H1 (cell line): ENCODE measurements at regions not wholly inside any gene's neighbourhood (a gene's known extent, or its start where the extent isn't known, plus 50 kb on each side); places are given as distances from the start of the nearest gene placed in this dataset.

ENCODE experiments used
- CTCF ChIA-PET: fragments of 300-600 bp; sonication (Branson Sonifier 250); formaldehyde crosslinking; loops from one replicate; lab custom pipeline; 2021; ENCODE audit not compliant: partially characterized antibody; lab: Charles Lee
- POLR2A ChIA-PET: fragments of 300-600 bp; sonication (Branson Sonifier 250); formaldehyde crosslinking; loops from one replicate; lab custom pipeline; 2021; ENCODE audit warnings: inconsistent platforms; ENCODE audit not compliant: partially characterized antibody; lab: Charles Lee
- DNase-seq, 2 experiments: peaks; one replicate each; pipeline versions ENCODE4 v3.0.0 to v3.0.0-alpha.2; 2010 to 2022; ENCODE audit warnings: low spot score in 2 of 2, low read depth in 1 of 2, mixed read lengths in 1 of 2
- FAIRE-seq: peaks from 2 replicates; lab custom pipeline; 2011; peaks lifted over from hg19 to GRCh38; lab: Jason Lieb, UNC
- H2AFZ ChIP-seq: 2 replicates; pipeline ENCODE4 v1.8.1; 2012; ENCODE audit warnings: low read length, inconsistent platforms
- H2AK5ac ChIP-seq: 2 replicates; pipeline ENCODE4 v1.6.1; 2013; ENCODE audit warnings: low read depth, low read length
- H2BK120ac ChIP-seq: replicated peaks from 2 replicates; pipeline ENCODE3; 2013; ENCODE audit warnings: low read depth, low read length, inconsistent platforms
- H2BK12ac ChIP-seq: 2 replicates; pipeline ENCODE4 v1.6.1; 2013; ENCODE audit warnings: low read depth, low read length
- H2BK15ac ChIP-seq: 2 replicates; pipeline ENCODE4 v1.6.1; 2013; ENCODE audit warnings: low read length
- H2BK20ac ChIP-seq: 2 replicates; pipeline ENCODE4 v1.6.1; 2013; ENCODE audit warnings: low read length
- H2BK5ac ChIP-seq: 2 replicates; pipeline ENCODE4 v1.6.1; 2013; ENCODE audit warnings: low read depth, low read length
- H3K14ac ChIP-seq: 2 replicates; pipeline ENCODE4 v1.6.1; 2013; ENCODE audit warnings: inconsistent platforms; ENCODE audit not compliant: insufficient read length
- H3K18ac ChIP-seq: 2 replicates; pipeline ENCODE4 v1.6.1; 2013; ENCODE audit warnings: low read length; ENCODE audit errors: extremely low read depth
- H3K23ac ChIP-seq: 2 replicates; pipeline ENCODE4 v1.6.1; 2013; ENCODE audit warnings: inconsistent platforms; ENCODE audit not compliant: insufficient read length
- H3K23me2 ChIP-seq: 2 replicates; pipeline ENCODE4 v1.6.1; 2013; ENCODE audit warnings: low read depth, low read length
- H3K27ac ChIP-seq: 2 replicates; pipeline ENCODE4 v1.6.1; 2011; ENCODE audit warnings: low read depth, low read length, inconsistent platforms
- H3K27me3 ChIP-seq, 4 experiments: replicated peaks in 1 of 4; 1 replicate in 1 of 4; 2 replicates in 3 of 4; pipeline versions ENCODE4 v1.6.1 to v1.8.1; 2011 to 2013; ENCODE audit warnings: low read length in 3 of 4, mild to moderate bottlenecking in 3 of 4, inconsistent platforms in 2 of 4, mixed read lengths in 2 of 4, moderate library complexity in 1 of 4; ENCODE audit not compliant: control insufficient read depth in 3 of 4, insufficient read depth in 3 of 4; ENCODE audit errors: extremely low read depth in 1 of 4
- H3K36me3 ChIP-seq, 4 experiments: 2 replicates each; pipeline versions ENCODE4 v1.6.1 to v1.8.1; 2011 to 2013; ENCODE audit warnings: mild to moderate bottlenecking in 4 of 4, low read length in 3 of 4, moderate library complexity in 2 of 4, control low read depth in 1 of 4, inconsistent platforms in 1 of 4; ENCODE audit not compliant: insufficient read depth in 4 of 4, control insufficient read depth in 2 of 4
- H3K4ac ChIP-seq: replicated peaks from 2 replicates; pipeline ENCODE3; 2013; ENCODE audit warnings: low read length, low read depth, mixed read lengths, inconsistent platforms; ENCODE audit not compliant: insufficient read length
- H3K4me1 ChIP-seq, 4 experiments: replicated peaks in 1 of 4; 1 replicate in 1 of 4; 2 replicates in 3 of 4; pipeline versions ENCODE4 v1.6.1 to v1.8.1; 2011 to 2013; ENCODE audit warnings: low read length in 3 of 4, inconsistent platforms in 2 of 4, mixed read lengths in 1 of 4; ENCODE audit not compliant: insufficient read depth in 4 of 4, control insufficient read depth in 3 of 4
- H3K4me2 ChIP-seq, 2 experiments: 2 replicates each; pipeline versions ENCODE4 v1.6.1 to v1.8.1; 2011 to 2013; ENCODE audit warnings: low read depth in 2 of 2, low read length in 2 of 2, control low read depth in 1 of 2, inconsistent platforms in 1 of 2, mild to moderate bottlenecking in 1 of 2; ENCODE audit not compliant: insufficient read depth in 1 of 2
- H3K4me3 ChIP-seq, 4 experiments: fragments of 200-600, 300-600 bp in 1 of 4; sonication (generic), shearing (Covaris generic), sonication (Bioruptor Twin) in 1 of 4; 2 replicates each; pipeline versions ENCODE4 v1.5.1 to v1.8.1; 2011 to 2016; ENCODE audit warnings: low read length in 4 of 4, low read depth in 3 of 4, control low read depth in 2 of 4, inconsistent platforms in 2 of 4, mild to moderate bottlenecking in 2 of 4, mixed read lengths in 1 of 4, moderate library complexity in 1 of 4; ENCODE audit not compliant: insufficient read depth in 2 of 4; ENCODE audit errors: extremely low read depth in 1 of 4
- H3K56ac ChIP-seq: replicated peaks from 2 replicates; pipeline ENCODE3; 2013; ENCODE audit warnings: low read depth, mild to moderate bottlenecking, mixed read lengths, low read length, inconsistent platforms; ENCODE audit not compliant: insufficient read length
- H3K79me1 ChIP-seq: 2 replicates; pipeline ENCODE4 v1.6.1; 2013; ENCODE audit warnings: low read depth, low read length, control low read depth
- H3K79me2 ChIP-seq, 2 experiments: 2 replicates each; pipeline versions ENCODE4 v1.6.1 to v1.8.1; 2012 to 2013; ENCODE audit warnings: low read length in 2 of 2, mild to moderate bottlenecking in 2 of 2, inconsistent platforms in 1 of 2; ENCODE audit not compliant: insufficient read depth in 2 of 2, control insufficient read depth in 1 of 2
- H3K9ac ChIP-seq, 4 experiments: replicated peaks in 1 of 4; 1 replicate in 1 of 4; 2 replicates in 3 of 4; pipeline versions ENCODE4 v1.6.1 to v1.8.1; 2011 to 2013; ENCODE audit warnings: low read depth in 3 of 4, low read length in 3 of 4, control low read depth in 2 of 4, mild to moderate bottlenecking in 2 of 4, moderate library complexity in 2 of 4, inconsistent platforms in 1 of 4; ENCODE audit errors: extremely low read depth in 1 of 4
- H3K9me3 ChIP-seq, 2 experiments: 2 replicates each; pipeline versions ENCODE4 v1.6.1 to v1.8.1; 2012 to 2013; ENCODE audit warnings: mild to moderate bottlenecking in 2 of 2, moderate library complexity in 2 of 2, control low read depth in 1 of 2, inconsistent platforms in 1 of 2, low read depth in 1 of 2, low read length in 1 of 2, mixed read lengths in 1 of 2; ENCODE audit not compliant: insufficient read depth in 2 of 2
- H4K20me1 ChIP-seq, 2 experiments: replicated peaks in 1 of 2; 2 replicates each; pipeline versions ENCODE3 to v1.8.1; 2011 to 2013; ENCODE audit warnings: inconsistent platforms in 2 of 2, low read length in 2 of 2, mild to moderate bottlenecking in 1 of 2; ENCODE audit not compliant: insufficient read depth in 2 of 2, control insufficient read depth in 1 of 2
- H4K5ac ChIP-seq: 2 replicates; pipeline ENCODE4 v1.6.1; 2013; ENCODE audit warnings: low read length, low read depth, mixed read lengths, inconsistent platforms; ENCODE audit not compliant: insufficient read length
- H4K8ac ChIP-seq: 2 replicates; pipeline ENCODE4 v1.8.0; 2013; ENCODE audit warnings: mild to moderate bottlenecking, moderate library complexity, low read length, inconsistent platforms; ENCODE audit not compliant: insufficient read depth; ENCODE audit errors: extremely low read depth
- H4K91ac ChIP-seq: replicated peaks from 2 replicates; pipeline ENCODE3; 2013; ENCODE audit warnings: low read length, mixed read lengths, inconsistent platforms; ENCODE audit not compliant: insufficient read length
- ASH2L ChIP-seq: fragments of 200-600, 300-600 bp; sonication (generic); IDR thresholded peaks from one replicate; pipeline ENCODE4 v1.7.1; 2017; ENCODE audit warnings: low read length
- CBX5 ChIP-seq: fragments of 300-800, 300-1000 bp; sonication (generic); IDR thresholded peaks from 2 replicates; pipeline ENCODE4 v1.7.1; 2016; ENCODE audit warnings: antibody characterized with exemption, low read length, low read depth
- CHD1 ChIP-seq: IDR thresholded peaks from 2 replicates; pipeline ENCODE4 v1.6.1; 2012; ENCODE audit warnings: low read depth, low read length, improper control_type of control experiment
- EGR1 ChIP-seq: IDR thresholded peaks from 2 replicates; pipeline ENCODE4 v1.6.1; 2011; ENCODE audit warnings: low read depth, low read length, borderline replicate concordance
- KDM5A ChIP-seq: fragments of 200-600 bp; IDR thresholded peaks from 2 replicates; pipeline ENCODE4 v1.7.1; 2012; ENCODE audit warnings: mild to moderate bottlenecking, low read length, inconsistent platforms, mixed read lengths
- RBBP5 ChIP-seq: IDR thresholded peaks from 2 replicates; pipeline ENCODE4 v1.7.1; 2012; ENCODE audit warnings: low read depth, mild to moderate bottlenecking, inconsistent platforms, low read length, moderate library complexity, borderline replicate concordance
- TBP ChIP-seq: IDR thresholded peaks from 2 replicates; pipeline ENCODE4 v1.6.1; 2011; ENCODE audit warnings: low read depth, low read length, improper control_type of control experiment
- WGBS, 2 experiments: shearing (Covaris generic) in 1 of 2; methylation state at CpG; one replicate each; pipeline versions ENCODE4 v1.1.6 to v1.1.7; 2013 to 2015; ENCODE audit warnings: low lambda C conversion rate in 2 of 2, mixed read lengths in 2 of 2, inconsistent platforms in 1 of 2, low coverage in 1 of 2, missing lambda C conversion rate in 1 of 2; ENCODE audit not compliant: insufficient replicate concordance in 2 of 2, insufficient coverage in 1 of 2, insufficient read length in 1 of 2; ENCODE audit errors: extremely low coverage in 1 of 2, missing lambda C conversion rate in 1 of 2; 5-methylcytosine and 5-hydroxymethylcytosine counted together

GRCh38 chr13:109529964-109530363 lies 256.4 kb downstream of the IRS2 start:
- Histone ChIP-seq H2BK20ac (no peak overlapping the region), H3K9ac (no peak overlapping the region), H3K4me1 (no peaks in the 10 kb centered on the region), H3K9me3 (no peaks in the 10 kb centered on the region), H3K4me2 (no peak overlapping the region), H3K27me3 (no peaks in the 10 kb centered on the region), H3K18ac (no peak overlapping the region), H4K20me1 (no peaks in the 10 kb centered on the region), H3K27ac (no peak overlapping the region), H3K23me2 (no peaks in the 10 kb centered on the region), H3K79me2 (no peaks in the 10 kb centered on the region), H2AFZ (no peak overlapping the region), H3K79me1 (no peaks in the 10 kb centered on the region), H2AK5ac (no peak overlapping the region), H3K4ac (no peak overlapping the region), H3K56ac (no peak overlapping the region), H2BK12ac (no peak overlapping the region), H2BK120ac (no peak overlapping the region), H4K8ac (no peak overlapping the region), H4K91ac (no peak overlapping the region), H4K5ac (no peak overlapping the region), H3K14ac (no peak overlapping the region), H2BK5ac (no peak overlapping the region), H2BK15ac (no peak overlapping the region), H3K23ac (no peak overlapping the region), H3K4me3 (no peak overlapping the region), H3K36me3 (no peaks in the 10 kb centered on the region)
- CTCF ChIA-PET, result no interaction called here
- POLR2A ChIA-PET, result no interaction called here
- TF ChIP-seq ASH2L (no peak), KDM5A (no peak), CBX5 (no peak), RBBP5 (no peak), TBP (no peak), CHD1 (no peak), EGR1 (no peak)
- no peak for DNase-seq
- 90% methylated on average over 5 of the region's 5 CpGs; no CpG with 5 or more reads in 1 of the 2 experiments for WGBS, 2 experiments
- FAIRE-seq, result no peak
